Neural crest cell (in vitro differentiated cells): ENCODE measurements at regions not wholly inside any gene's neighbourhood (a gene's known extent, or its start where the extent isn't known, plus 50 kb on each side); places are given as distances from the start of the nearest gene placed in this dataset.
A peak's percentile ranks its signal among the peaks of the same experiment; 100 is the strongest.

ENCODE experiments used
- DNase-seq: peaks from one replicate; pipeline ENCODE4 v3.0.0; 2021; ENCODE audit warnings: low read depth, mixed read lengths, low spot score
- H3K27ac Mint-ChIP-seq: one replicate; pipeline ENCODE4 v1.8.0; 2021; ENCODE audit warnings: mild to moderate bottlenecking, mixed read lengths; ENCODE audit not compliant: unreplicated experiment
- H3K27me3 Mint-ChIP-seq: 2 replicates; pipeline ENCODE4 v1.8.0; 2021; ENCODE audit warnings: low read depth, mild to moderate bottlenecking, mixed read lengths
- H3K36me3 Mint-ChIP-seq: 2 replicates; pipeline ENCODE4 v1.8.0; 2021; ENCODE audit warnings: low read depth, mild to moderate bottlenecking, mixed read lengths
- H3K4me1 Mint-ChIP-seq: 2 replicates; pipeline ENCODE4 v1.8.0; 2021; ENCODE audit warnings: mixed read lengths
- H3K4me3 Mint-ChIP-seq: one replicate; pipeline ENCODE4 v1.8.0; 2021; ENCODE audit warnings: mild to moderate bottlenecking, mixed read lengths
- H3K9me3 Mint-ChIP-seq: 2 replicates; pipeline ENCODE4 v1.8.0; 2021; ENCODE audit warnings: mixed read lengths
- CTCF ChIP-seq: fragments of 200-600 bp; sonication (generic); conservative IDR thresholded peaks from 2 replicates; pipeline ENCODE4 v1.5.0; 2021; ENCODE audit warnings: antibody characterized with exemption, mild to moderate bottlenecking

GRCh38 chr1:90561103-90561783, 155.9 kb downstream of the BARHL2 start:
- no peak for TF ChIP-seq CTCF
- H3K4me1 Mint-ChIP-seq = peaks cover 5% of the 10 kb centered on the region
- H3K4me3 Mint-ChIP-seq = no peak overlapping the region
- H3K27me3 Mint-ChIP-seq = peaks cover 6% of the 10 kb centered on the region
- no peak for DNase-seq
- H3K27ac Mint-ChIP-seq = no peak overlapping the region
- no peaks in the 10 kb centered on the region for H3K9me3 Mint-ChIP-seq
- no peaks in the 10 kb centered on the region for H3K36me3 Mint-ChIP-seq

- no peak for DNase-seq
- no peak overlapping the region for H3K4me3 Mint-ChIP-seq
- H3K27me3 Mint-ChIP-seq = peaks cover 6% of the 10 kb centered on the region
- H3K9me3 Mint-ChIP-seq = no peaks in the 10 kb centered on the region
- H3K36me3 Mint-ChIP-seq = no peaks in the 10 kb centered on the region
- no peak overlapping the region for H3K27ac Mint-ChIP-seq
- H3K4me1 Mint-ChIP-seq = no peaks in the 10 kb centered on the region
- TF ChIP-seq CTCF = no peak
Observed at GRCh38 chr1:90558754-90559378, 158.2 kb downstream of the BARHL2 start.

- Mint-ChIP-seq H3K36me3 (no peaks in the 10 kb centered on the region), H3K4me1 (no peaks in the 10 kb centered on the region), H3K4me3 (no peak overlapping the region), H3K9me3 (no peaks in the 10 kb centered on the region), H3K27me3 (peaks cover 12% of the 10 kb centered on the region), H3K27ac (no peak overlapping the region)
- no peak for TF ChIP-seq CTCF
- no peak for DNase-seq
Observed at GRCh38 chr1:90558126-90558525, 159.0 kb downstream of the BARHL2 start.

- no peak for TF ChIP-seq CTCF
- H3K9me3 Mint-ChIP-seq = no peaks in the 10 kb centered on the region
- H3K4me1 Mint-ChIP-seq = no peaks in the 10 kb centered on the region
- H3K27me3 Mint-ChIP-seq = peaks cover 13% of the 10 kb centered on the region
- H3K27ac Mint-ChIP-seq = peak overlapping the region; percentile 39
- no peak for DNase-seq
- no peaks in the 10 kb centered on the region for H3K36me3 Mint-ChIP-seq
- H3K4me3 Mint-ChIP-seq = no peak overlapping the region
Observed at GRCh38 chr1:90557706-90558105, 159.4 kb downstream of the BARHL2 start.

- H3K4me3 Mint-ChIP-seq = no peak overlapping the region
- TF ChIP-seq CTCF = no peak
- H3K27me3 Mint-ChIP-seq = peaks cover 17% of the 10 kb centered on the region
- H3K27ac Mint-ChIP-seq = no peak overlapping the region
- DNase-seq = no peak
- H3K9me3 Mint-ChIP-seq = no peaks in the 10 kb centered on the region
- H3K4me1 Mint-ChIP-seq = no peaks in the 10 kb centered on the region
- H3K36me3 Mint-ChIP-seq = no peaks in the 10 kb centered on the region
Observed at GRCh38 chr1:90550626-90551406, 166.3 kb downstream of the BARHL2 start.
